MM.1S (cell line): ENCODE measurements at regions not wholly inside any gene's neighbourhood (a gene's known extent, or its start where the extent isn't known, plus 50 kb on each side); places are given as distances from the start of the nearest gene placed in this dataset.

ENCODE experiments used
- EZH2 ChIP-seq: fragments of 300-600 bp; sonication (generic); optimal IDR thresholded peaks from 2 replicates; pipeline ENCODE3; 2017; ENCODE audit warnings: low read depth, mild to moderate bottlenecking, antibody characterized with exemption, low read length, mixed read lengths
- TF ChIP-seq, protein P1 (sequence below): fragments of 300-600 bp; sonication (generic); IDR thresholded peaks from 2 replicates; pipeline ENCODE4 v1.5.1; 2016; ENCODE audit warnings: antibody characterized with exemption, low read length, mixed read lengths

DNA sequence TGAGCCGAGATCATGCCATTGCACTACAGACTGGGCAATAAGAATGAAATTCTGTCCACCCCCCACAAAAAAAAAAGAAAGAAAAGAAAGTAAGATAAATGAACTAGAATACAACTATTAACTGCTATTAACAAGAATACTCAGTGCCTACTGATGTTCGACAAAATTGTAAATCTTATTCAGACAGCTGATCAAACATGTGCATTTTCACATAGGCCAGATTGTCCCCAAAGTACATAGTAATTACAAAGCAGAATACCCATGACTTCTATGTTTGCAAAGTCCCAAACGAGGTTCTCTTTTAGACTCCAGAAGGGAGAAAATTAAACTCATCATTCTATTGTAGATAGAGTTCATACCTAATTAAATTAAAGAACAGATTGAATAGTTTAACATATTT lies 113.4 kb downstream of the UFM1 start:
- TF ChIP-seq EZH2 = no peak
- TF ChIP-seq, protein P1, sequence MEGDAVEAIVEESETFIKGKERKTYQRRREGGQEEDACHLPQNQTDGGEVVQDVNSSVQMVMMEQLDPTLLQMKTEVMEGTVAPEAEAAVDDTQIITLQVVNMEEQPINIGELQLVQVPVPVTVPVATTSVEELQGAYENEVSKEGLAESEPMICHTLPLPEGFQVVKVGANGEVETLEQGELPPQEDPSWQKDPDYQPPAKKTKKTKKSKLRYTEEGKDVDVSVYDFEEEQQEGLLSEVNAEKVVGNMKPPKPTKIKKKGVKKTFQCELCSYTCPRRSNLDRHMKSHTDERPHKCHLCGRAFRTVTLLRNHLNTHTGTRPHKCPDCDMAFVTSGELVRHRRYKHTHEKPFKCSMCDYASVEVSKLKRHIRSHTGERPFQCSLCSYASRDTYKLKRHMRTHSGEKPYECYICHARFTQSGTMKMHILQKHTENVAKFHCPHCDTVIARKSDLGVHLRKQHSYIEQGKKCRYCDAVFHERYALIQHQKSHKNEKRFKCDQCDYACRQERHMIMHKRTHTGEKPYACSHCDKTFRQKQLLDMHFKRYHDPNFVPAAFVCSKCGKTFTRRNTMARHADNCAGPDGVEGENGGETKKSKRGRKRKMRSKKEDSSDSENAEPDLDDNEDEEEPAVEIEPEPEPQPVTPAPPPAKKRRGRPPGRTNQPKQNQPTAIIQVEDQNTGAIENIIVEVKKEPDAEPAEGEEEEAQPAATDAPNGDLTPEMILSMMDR = no peak
